Naive B cell (primary cell): ENCODE measurements at regions not wholly inside any gene's neighbourhood (a gene's known extent, or its start where the extent isn't known, plus 50 kb on each side); places are given as distances from the start of the nearest gene placed in this dataset.
"Not testable (repeated sequence)": the region's sequence is repeated elsewhere in the genome, so short reads cannot be mapped to it uniquely, and the experiment has no call there.

Experiments
- ATAC-seq, 2 donors: fragments of 150-1000 bp; cut with Tn5 transposase; 2 replicates each; pipeline ENCODE4 v1.10.0; 2021; ENCODE audit warnings: low read depth in 2 of 2, mild to moderate bottlenecking in 2 of 2, moderate library complexity in 2 of 2
- DNase-seq: peaks from one replicate; pipeline ENCODE4 v3.0.0; 2022
- H3K27ac Mint-ChIP-seq, 6 donors: one replicate each; pipeline ENCODE4 v1.8.0; 2020 to 2022; ENCODE audit warnings: mild to moderate bottlenecking in 6 of 6, mixed read lengths in 6 of 6, moderate library complexity in 5 of 6, inconsistent platforms in 2 of 6
- H3K27me3 Mint-ChIP-seq, 3 donors: one replicate each; pipeline ENCODE4 v1.8.0; 2021 to 2022; ENCODE audit warnings: mixed read lengths in 3 of 3, mild to moderate bottlenecking in 1 of 3
- H3K36me3 Mint-ChIP-seq, 2 donors: one replicate each; pipeline ENCODE4 v1.8.0; 2020 to 2022; ENCODE audit warnings: mixed read lengths in 2 of 2, inconsistent platforms in 1 of 2, mild to moderate bottlenecking in 1 of 2
- H3K4me1 Mint-ChIP-seq, 3 donors: one replicate each; pipeline ENCODE4 v1.8.0; 2020 to 2022; ENCODE audit warnings: mixed read lengths in 3 of 3, inconsistent platforms in 1 of 3, mild to moderate bottlenecking in 1 of 3, moderate library complexity in 1 of 3
- H3K4me3 Mint-ChIP-seq, 8 donors: one replicate each; pipeline ENCODE4 v1.8.0; 2020 to 2022; ENCODE audit warnings: mild to moderate bottlenecking in 8 of 8, mixed read lengths in 8 of 8, moderate library complexity in 8 of 8, inconsistent platforms in 2 of 8
- H3K9me3 Mint-ChIP-seq, 7 donors: one replicate each; pipeline ENCODE4 v1.8.0; 2020 to 2022; ENCODE audit warnings: mixed read lengths in 7 of 7, mild to moderate bottlenecking in 5 of 7, inconsistent platforms in 2 of 7, moderate library complexity in 1 of 7

DNA sequence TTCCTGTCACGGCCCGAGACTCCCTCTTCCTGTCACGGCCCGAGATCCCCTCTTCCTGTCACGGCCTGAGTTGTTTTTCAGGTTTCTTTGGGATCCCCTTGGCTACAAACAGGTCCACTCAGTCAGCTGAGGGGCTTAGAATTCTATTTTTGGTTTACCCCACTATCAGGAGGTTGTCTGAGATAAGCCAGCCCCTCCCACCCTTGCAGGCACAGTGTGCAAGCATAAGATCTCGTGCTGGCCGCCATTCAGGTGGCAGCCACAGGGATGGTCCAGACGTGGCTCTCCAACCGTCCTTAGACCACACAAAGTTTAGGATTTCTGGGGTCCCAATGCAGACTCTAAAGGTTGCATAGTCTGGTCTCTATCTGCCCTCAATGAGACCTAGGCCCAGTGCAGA, 186.0 kb upstream of the PLCXD1 start:
- peak overlapping the region in 3 of 8 donors; percentile 48 to 75 (median 67) for H3K4me3 Mint-ChIP-seq
- not testable (repeated sequence) for H3K4me1 Mint-ChIP-seq

More for the DNA sequence above, 186.0 kb upstream of the PLCXD1 start:
- H3K9me3 Mint-ChIP-seq, ATAC-seq, H3K27me3 Mint-ChIP-seq, DNase-seq, H3K36me3 Mint-ChIP-seq: not testable (repeated sequence)
- peak overlapping the region in 2 of 6 donors; percentile 92 to 97 for H3K27ac Mint-ChIP-seq
